ENCODE measurements at regions not wholly inside any gene's neighbourhood (a gene's known extent, or its start where the extent isn't known, plus 50 kb on each side); places are given as distances from the start of the nearest gene placed in this dataset.

- no peak for TF ChIP-seq CTCF (IDR thresholded peaks at IDR 0.05; ENCODE audit: unreplicated experiment)
- no peaks in the 10 kb centered on the region for H3K9me3 Mint-ChIP-seq
- H3K4me1 Mint-ChIP-seq = peaks cover 30% of the 10 kb centered on the region
- H3K4me3 Mint-ChIP-seq = no peak overlapping the region
- DNase-seq (ENCODE audit: low spot score in 2 of 2, unreplicated experiment in 2 of 2) = no peak
- H3K36me3 Mint-ChIP-seq = no peaks in the 10 kb centered on the region
- no peak overlapping the region for H3K27ac Mint-ChIP-seq
- H3K27me3 Mint-ChIP-seq (ENCODE audit: low read depth) = peaks cover 52% of the 10 kb centered on the region
These were observed 146.0 kb upstream of the AFDN start for GRCh38 chr6:167680605-167681149.

GRCh38 chr6:167682125-167682524 lies 144.6 kb upstream of the AFDN start:
- no peak for DNase-seq (ENCODE audit: low spot score in 2 of 2, unreplicated experiment in 2 of 2)
- H3K4me3 Mint-ChIP-seq = no peak overlapping the region
- H3K27ac Mint-ChIP-seq = no peak overlapping the region
- H3K27me3 Mint-ChIP-seq (ENCODE audit: low read depth) = peaks cover 50% of the 10 kb centered on the region
- TF ChIP-seq CTCF (IDR thresholded peaks at IDR 0.05; ENCODE audit: unreplicated experiment) = no peak
- H3K9me3 Mint-ChIP-seq = no peaks in the 10 kb centered on the region
- peaks cover 19% of the 10 kb centered on the region for H3K4me1 Mint-ChIP-seq
- no peaks in the 10 kb centered on the region for H3K36me3 Mint-ChIP-seq

- TF ChIP-seq CTCF (IDR thresholded peaks at IDR 0.05; ENCODE audit: unreplicated experiment) = no peak
- Mint-ChIP-seq H3K4me3 (no peak overlapping the region), H3K4me1 (peaks cover 15% of the 10 kb centered on the region), H3K9me3 (no peaks in the 10 kb centered on the region), H3K27ac (no peak overlapping the region), H3K36me3 (no peaks in the 10 kb centered on the region), H3K27me3 (ENCODE audit: low read depth) (peaks cover 52% of the 10 kb centered on the region)
- DNase-seq (ENCODE audit: low spot score in 2 of 2, unreplicated experiment in 2 of 2) = no peak
These were observed 144.1 kb upstream of the AFDN start for GRCh38 chr6:167682546-167683027.

- Mint-ChIP-seq H3K27me3 (ENCODE audit: low read depth) (peaks cover 48% of the 10 kb centered on the region), H3K27ac (no peak overlapping the region), H3K4me1 (peaks cover 8% of the 10 kb centered on the region), H3K36me3 (no peaks in the 10 kb centered on the region), H3K4me3 (no peak overlapping the region), H3K9me3 (no peaks in the 10 kb centered on the region)
- TF ChIP-seq CTCF (IDR thresholded peaks at IDR 0.05; ENCODE audit: unreplicated experiment) = no peak
- no peak for DNase-seq (ENCODE audit: low spot score in 2 of 2, unreplicated experiment in 2 of 2)
These were observed 143.5 kb upstream of the AFDN start for GRCh38 chr6:167683028-167683862.

GRCh38 chr6:167684276-167685104 lies 142.2 kb upstream of the AFDN start:
- Mint-ChIP-seq H3K9me3 (no peaks in the 10 kb centered on the region), H3K4me3 (no peak overlapping the region), H3K4me1 (no peaks in the 10 kb centered on the region), H3K36me3 (no peaks in the 10 kb centered on the region), H3K27me3 (ENCODE audit: low read depth) (peaks cover 36% of the 10 kb centered on the region), H3K27ac (no peak overlapping the region)
- no peak for DNase-seq (ENCODE audit: low spot score in 2 of 2, unreplicated experiment in 2 of 2)
- TF ChIP-seq CTCF (IDR thresholded peaks at IDR 0.05; ENCODE audit: unreplicated experiment) = no peak
